Heart left ventricle (tissue), 13 donors: ENCODE measurements at regions not wholly inside any gene's neighbourhood (a gene's known extent, or its start where the extent isn't known, plus 50 kb on each side); places are given as distances from the start of the nearest gene placed in this dataset.

Experiments used
- POLR2A ChIP-seq, 2 donors: fragments of 450-650 bp; IDR thresholded peaks; one replicate each; pipeline ENCODE4 v1.6.1; 2017; ENCODE audit warnings: antibody characterized with exemption in 2 of 2, mild to moderate bottlenecking in 2 of 2, moderate library complexity in 2 of 2
- TF ChIP-seq, protein P1 (sequence below), 12 donors: fragments of 200-600 bp; sonication (generic) in 4 of 12; IDR thresholded peaks; one replicate each; pipeline versions ENCODE4 v1.5.0 to v1.8.0; 2018 to 2022; ENCODE audit warnings: antibody characterized with exemption in 12 of 12, mild to moderate bottlenecking in 5 of 12
- donor health status: ischemic (EF 13 %, LVEDD 7.1; RV severe dilation, severe dysfunction).
- donor health status: DM: no; HTN: yes; CAD: no.
- donor health status: DM: no; HTN: no; CAD: no.
- donor health status: ischemic (EF 25% LVEDD 6.9; RV normal size, moderate dysfunction).
- donor health status: ischemic (EF 25% LVEDD 5.7; RV mildly dilated, moderate dysfunction).
- donor health status: ischemic (EF 35%, LVEDD 5.7; RV mildly dilated, moderate dysfunction).
- donor health status: nonischemic (EF 11% LVEDD 7.7; RV severe dilation, severe dysfunction).
- donor health status: DM: yes; HTN: yes; CAD: no.
- donor health status: PGD.
- donor health status: ischemic (EF 29% LVEDD 5.4; RV normal size, mild dysfunction).
- donor health status: nonischemic (EF 23%, LVEDD 6.1; RV moderate dilation, normal function).

- no peak for TF ChIP-seq POLR2A (IDR thresholded peaks at IDR 0.05)
- TF ChIP-seq, protein P1, sequence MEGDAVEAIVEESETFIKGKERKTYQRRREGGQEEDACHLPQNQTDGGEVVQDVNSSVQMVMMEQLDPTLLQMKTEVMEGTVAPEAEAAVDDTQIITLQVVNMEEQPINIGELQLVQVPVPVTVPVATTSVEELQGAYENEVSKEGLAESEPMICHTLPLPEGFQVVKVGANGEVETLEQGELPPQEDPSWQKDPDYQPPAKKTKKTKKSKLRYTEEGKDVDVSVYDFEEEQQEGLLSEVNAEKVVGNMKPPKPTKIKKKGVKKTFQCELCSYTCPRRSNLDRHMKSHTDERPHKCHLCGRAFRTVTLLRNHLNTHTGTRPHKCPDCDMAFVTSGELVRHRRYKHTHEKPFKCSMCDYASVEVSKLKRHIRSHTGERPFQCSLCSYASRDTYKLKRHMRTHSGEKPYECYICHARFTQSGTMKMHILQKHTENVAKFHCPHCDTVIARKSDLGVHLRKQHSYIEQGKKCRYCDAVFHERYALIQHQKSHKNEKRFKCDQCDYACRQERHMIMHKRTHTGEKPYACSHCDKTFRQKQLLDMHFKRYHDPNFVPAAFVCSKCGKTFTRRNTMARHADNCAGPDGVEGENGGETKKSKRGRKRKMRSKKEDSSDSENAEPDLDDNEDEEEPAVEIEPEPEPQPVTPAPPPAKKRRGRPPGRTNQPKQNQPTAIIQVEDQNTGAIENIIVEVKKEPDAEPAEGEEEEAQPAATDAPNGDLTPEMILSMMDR (IDR thresholded peaks at IDR 0.05): no peak
Observed at GRCh38 chr12:43028826-43029225, 439.3 kb upstream of the PRICKLE1 start.
